Endodermal cell (in vitro differentiated cells): ENCODE measurements at regions not wholly inside any gene's neighbourhood (a gene's known extent, or its start where the extent isn't known, plus 50 kb on each side); places are given as distances from the start of the nearest gene placed in this dataset.

Experiments
- DNase-seq: peaks from one replicate; pipeline ENCODE4 v3.0.0-alpha.2; 2017
- H3K27ac ChIP-seq: 2 replicates; pipeline ENCODE4 v1.5.1; 2013; ENCODE audit warnings: mild to moderate bottlenecking, low read depth, low read length, moderate library complexity
- H3K27me3 ChIP-seq: 2 replicates; pipeline ENCODE4 v1.6.1; 2013; ENCODE audit warnings: mild to moderate bottlenecking, low read length, moderate library complexity; ENCODE audit not compliant: insufficient read depth, control insufficient read depth, poor library complexity, severe bottlenecking
- H3K36me3 ChIP-seq: 2 replicates; pipeline ENCODE4 v1.7.0; 2013; ENCODE audit warnings: mild to moderate bottlenecking, low read length, moderate library complexity; ENCODE audit not compliant: control insufficient read depth, insufficient read depth
- H3K4me1 ChIP-seq: one replicate; pipeline ENCODE4 v1.7.0; 2013; ENCODE audit warnings: low read length; ENCODE audit not compliant: control insufficient read depth, insufficient read depth
- H3K4me3 ChIP-seq: 2 replicates; pipeline ENCODE4 v1.5.1; 2013; ENCODE audit warnings: mild to moderate bottlenecking, low read length, moderate library complexity
- H3K9ac ChIP-seq: 2 replicates; pipeline ENCODE4 v1.6.1; 2013; ENCODE audit warnings: mild to moderate bottlenecking, low read length, moderate library complexity; ENCODE audit not compliant: poor library complexity, severe bottlenecking; ENCODE audit errors: extremely low read depth
- H3K9me3 ChIP-seq: 2 replicates; pipeline ENCODE4 v1.6.1; 2013; ENCODE audit warnings: mild to moderate bottlenecking, low read length, moderate library complexity; ENCODE audit not compliant: control insufficient read depth
- H3K27ac Mint-ChIP-seq: 2 replicates; pipeline ENCODE4 v1.8.0; 2020; ENCODE audit warnings: mixed read lengths
- H3K27me3 Mint-ChIP-seq: 2 replicates; pipeline ENCODE4 v1.8.0; 2021; ENCODE audit warnings: mild to moderate bottlenecking, mixed read lengths; ENCODE audit not compliant: insufficient read depth
- H3K36me3 Mint-ChIP-seq: 2 replicates; pipeline ENCODE4 v1.8.0; 2020; ENCODE audit warnings: low read depth, mixed read lengths
- H3K4me1 Mint-ChIP-seq: 2 replicates; pipeline ENCODE4 v1.8.0; 2020; ENCODE audit warnings: mixed read lengths
- H3K4me3 Mint-ChIP-seq: 2 replicates; pipeline ENCODE4 v1.8.0; 2020; ENCODE audit warnings: mild to moderate bottlenecking, moderate library complexity, mixed read lengths
- H3K9me3 Mint-ChIP-seq: 2 replicates; pipeline ENCODE4 v1.8.0; 2020; ENCODE audit warnings: mild to moderate bottlenecking, mixed read lengths
- WGBS, 2 experiments: methylation state at CpG; one replicate each; pipeline versions ENCODE4 v1.1.5 to v1.1.7; 2013; ENCODE audit warnings: missing lambda C conversion rate in 2 of 2, mixed read lengths in 1 of 2; ENCODE audit not compliant: insufficient coverage in 1 of 2, insufficient read length in 1 of 2; 5-methylcytosine and 5-hydroxymethylcytosine counted together
- TF ChIP-seq, protein P1 (sequence below): fragments of 200-600 bp; sonication (generic); conservative IDR thresholded peaks from 2 replicates; pipeline ENCODE4 v1.5.0; 2021; ENCODE audit warnings: antibody characterized with exemption, mild to moderate bottlenecking

DNA sequence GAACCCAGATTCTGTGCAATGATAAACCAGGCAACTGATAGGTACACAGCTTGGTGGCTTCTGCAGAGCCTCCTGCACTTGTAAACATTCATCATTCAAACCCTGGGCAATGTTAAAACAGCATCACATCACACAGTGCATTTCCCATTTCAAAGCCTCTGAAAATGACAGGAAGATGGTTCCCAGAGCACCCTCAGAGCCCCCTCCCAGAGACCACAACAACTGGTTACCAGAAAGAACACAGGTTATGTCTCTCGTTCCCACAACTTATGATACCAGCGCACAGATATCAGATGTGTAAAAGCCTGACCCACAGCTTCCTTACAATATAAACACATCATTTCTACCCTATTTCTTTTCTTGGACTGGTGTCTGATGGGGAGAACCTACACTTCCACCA lies 248.7 kb downstream of the AUH start:
- no peak for DNase-seq
- TF ChIP-seq, protein P1, sequence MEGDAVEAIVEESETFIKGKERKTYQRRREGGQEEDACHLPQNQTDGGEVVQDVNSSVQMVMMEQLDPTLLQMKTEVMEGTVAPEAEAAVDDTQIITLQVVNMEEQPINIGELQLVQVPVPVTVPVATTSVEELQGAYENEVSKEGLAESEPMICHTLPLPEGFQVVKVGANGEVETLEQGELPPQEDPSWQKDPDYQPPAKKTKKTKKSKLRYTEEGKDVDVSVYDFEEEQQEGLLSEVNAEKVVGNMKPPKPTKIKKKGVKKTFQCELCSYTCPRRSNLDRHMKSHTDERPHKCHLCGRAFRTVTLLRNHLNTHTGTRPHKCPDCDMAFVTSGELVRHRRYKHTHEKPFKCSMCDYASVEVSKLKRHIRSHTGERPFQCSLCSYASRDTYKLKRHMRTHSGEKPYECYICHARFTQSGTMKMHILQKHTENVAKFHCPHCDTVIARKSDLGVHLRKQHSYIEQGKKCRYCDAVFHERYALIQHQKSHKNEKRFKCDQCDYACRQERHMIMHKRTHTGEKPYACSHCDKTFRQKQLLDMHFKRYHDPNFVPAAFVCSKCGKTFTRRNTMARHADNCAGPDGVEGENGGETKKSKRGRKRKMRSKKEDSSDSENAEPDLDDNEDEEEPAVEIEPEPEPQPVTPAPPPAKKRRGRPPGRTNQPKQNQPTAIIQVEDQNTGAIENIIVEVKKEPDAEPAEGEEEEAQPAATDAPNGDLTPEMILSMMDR, result no peak
- Mint-ChIP-seq H3K36me3 (no peaks in the 10 kb centered on the region), H3K4me1 (no peaks in the 10 kb centered on the region), H3K9me3 (peaks cover 32% of the 10 kb centered on the region), H3K27me3 (peaks cover 22% of the 10 kb centered on the region), H3K4me3 (no peak overlapping the region), H3K27ac (no peak overlapping the region)
- no peaks in the 10 kb centered on the region for H3K27me3 ChIP-seq
- H3K4me1 ChIP-seq, result no peaks in the 10 kb centered on the region
- H3K4me3 ChIP-seq, result no peak overlapping the region
- no peak overlapping the region for H3K9ac ChIP-seq
- peaks cover 22% of the 10 kb centered on the region for H3K9me3 ChIP-seq
- H3K36me3 ChIP-seq, result no peaks in the 10 kb centered on the region
- no peak overlapping the region for H3K27ac ChIP-seq
- 91% methylated on average over 2 of the region's 2 CpGs; no CpG with 5 or more reads in 1 of the 2 experiments for WGBS, 2 experiments

DNA sequence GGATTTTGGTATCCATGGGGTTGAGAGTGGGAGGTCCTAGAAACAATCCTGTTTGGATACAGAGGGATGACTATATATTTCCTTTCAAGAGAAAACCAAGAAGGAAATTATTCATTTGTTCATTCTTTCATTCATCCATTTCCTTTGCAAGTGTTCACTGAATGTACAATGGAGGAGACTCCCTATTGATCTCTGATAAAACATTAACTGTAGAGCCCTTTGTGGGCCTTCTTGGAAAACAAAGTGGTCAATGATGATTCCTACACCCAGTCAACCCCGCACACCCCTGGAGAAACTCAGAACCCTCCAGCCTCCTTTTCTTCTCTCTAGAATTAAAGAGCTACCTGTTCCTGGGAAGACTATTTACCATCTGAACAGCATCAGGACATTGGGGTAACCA lies 247.3 kb downstream of the AUH start:
- peaks cover 32% of the 10 kb centered on the region for H3K9me3 Mint-ChIP-seq
- Histone ChIP-seq H3K9me3 (peaks cover 20% of the 10 kb centered on the region), H3K27ac (no peak overlapping the region), H3K36me3 (no peaks in the 10 kb centered on the region), H3K27me3 (no peaks in the 10 kb centered on the region), H3K4me3 (no peak overlapping the region), H3K4me1 (no peaks in the 10 kb centered on the region), H3K9ac (no peak overlapping the region)
- TF ChIP-seq, protein P1, result no peak
- H3K4me3 Mint-ChIP-seq, result no peak overlapping the region
- DNase-seq, result no peak
- H3K36me3 Mint-ChIP-seq, result no peaks in the 10 kb centered on the region
- WGBS, 2 experiments, result 95 to 100% methylated on average over 1 of the region's 1 CpG
- H3K27ac Mint-ChIP-seq, result no peak overlapping the region
- peaks cover 13% of the 10 kb centered on the region for H3K4me1 Mint-ChIP-seq
- peaks cover 36% of the 10 kb centered on the region for H3K27me3 Mint-ChIP-seq

DNA sequence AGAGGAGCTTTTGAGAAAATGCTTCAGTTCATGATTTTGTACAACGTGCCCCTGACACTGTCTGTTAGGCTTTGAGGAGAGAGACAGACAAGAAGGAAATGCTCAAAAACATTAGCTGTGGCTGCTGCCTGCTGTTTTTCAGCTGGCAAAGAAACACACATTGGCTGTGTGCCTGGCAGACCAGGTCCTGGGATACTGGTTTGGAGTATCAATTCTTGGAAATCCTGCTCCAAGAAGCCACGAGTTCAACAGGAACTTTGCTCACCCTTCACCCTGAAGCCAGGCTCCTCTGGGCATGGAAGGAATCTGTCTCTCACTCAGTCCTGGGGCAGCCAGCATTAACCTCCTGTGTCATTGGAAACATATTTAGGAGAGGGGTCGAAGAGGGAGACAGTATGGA lies 245.5 kb downstream of the AUH start:
- Histone ChIP-seq H3K4me1 (no peaks in the 10 kb centered on the region), H3K9me3 (peaks cover 3% of the 10 kb centered on the region), H3K9ac (no peak overlapping the region), H3K36me3 (no peaks in the 10 kb centered on the region), H3K27ac (no peak overlapping the region), H3K4me3 (no peak overlapping the region), H3K27me3 (no peaks in the 10 kb centered on the region)
- Mint-ChIP-seq H3K27me3 (peaks cover 34% of the 10 kb centered on the region), H3K9me3 (peaks cover 14% of the 10 kb centered on the region), H3K4me1 (peaks cover 17% of the 10 kb centered on the region), H3K36me3 (no peaks in the 10 kb centered on the region), H3K4me3 (no peak overlapping the region), H3K27ac (no peak overlapping the region)
- TF ChIP-seq, protein P1, result no peak
- DNase-seq, result no peak
- 90 to 100% methylated on average over 2 to 3 of the region's 3 CpGs for WGBS, 2 experiments
